A549 (cell line): ENCODE measurements at regions not wholly inside any gene's neighbourhood (a gene's known extent, or its start where the extent isn't known, plus 50 kb on each side); places are given as distances from the start of the nearest gene placed in this dataset.

Source experiments
- EP300 ChIP-seq, 2 experiments: fragments of >200 bp; sonication (Bioruptor Twin); formaldehyde crosslinking; IDR thresholded peaks; 2 replicates in 1 of 2; 3 replicates in 1 of 2; pipeline ENCODE4 v1.6.1; 2016 to 2017
- KDM5A ChIP-seq: fragments of 200-600 bp; sonication (generic); IDR thresholded peaks from 2 replicates; pipeline ENCODE4 v1.6.1; 2016; ENCODE audit warnings: antibody characterized with exemption, mild to moderate bottlenecking
- MAZ ChIP-seq: fragments of 150-350 bp; IDR thresholded peaks from 2 replicates; pipeline ENCODE4 v1.6.1; 2014; ENCODE audit warnings: antibody characterized with exemption, low read depth, low read length, borderline replicate concordance
- RAD21 ChIP-seq, 2 experiments: fragments of >200 bp in 1 of 2; sonication (Bioruptor Twin) in 1 of 2; formaldehyde crosslinking in 1 of 2; IDR thresholded peaks in 1 of 2; conservative IDR thresholded peaks in 1 of 2; 2 replicates in 1 of 2; 3 replicates in 1 of 2; pipeline ENCODE4 v1.6.1; 2012 to 2018; ENCODE audit warnings: inconsistent platforms in 1 of 2
- SREBF2 ChIP-seq: fragments of 450-650 bp; IDR thresholded peaks from 2 replicates; pipeline ENCODE4 v1.6.1; 2014; ENCODE audit warnings: mild to moderate bottlenecking, moderate library complexity
- ZC3H11A ChIP-seq: fragments of 450-650 bp; IDR thresholded peaks from 2 replicates; pipeline ENCODE4 v1.6.1; 2014; ENCODE audit warnings: antibody characterized with exemption, mild to moderate bottlenecking
- TF ChIP-seq, protein P1 (sequence below): fragments of >200 bp; sonication (Bioruptor Twin); formaldehyde crosslinking; IDR thresholded peaks from 3 replicates; pipeline ENCODE4 v1.5.1; 2016
- TF ChIP-seq, protein P2 (sequence below): fragments of 450-650 bp; IDR thresholded peaks from 2 replicates; pipeline ENCODE4 v1.6.1; 2014; ENCODE audit warnings: antibody characterized with exemption

DNA sequence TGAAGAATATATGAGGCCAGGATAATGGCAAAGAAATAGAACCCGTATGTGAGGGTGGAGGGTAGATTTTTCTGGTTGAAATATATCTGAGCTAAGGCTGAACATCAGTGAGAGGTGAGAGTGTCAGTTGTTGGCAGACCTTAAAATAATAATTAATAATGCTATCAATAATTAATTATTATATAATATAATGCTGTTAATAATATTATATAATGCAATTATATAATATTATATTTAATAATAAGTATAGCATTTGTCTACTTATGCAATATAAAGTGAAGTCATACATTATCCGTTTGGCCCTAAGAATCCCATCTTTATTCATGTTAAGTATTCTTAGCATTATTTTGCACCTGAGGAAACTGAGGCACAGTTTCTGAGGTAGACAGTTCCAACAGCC, 269.9 kb upstream of the FZD8 start:
- TF ChIP-seq, protein P1, sequence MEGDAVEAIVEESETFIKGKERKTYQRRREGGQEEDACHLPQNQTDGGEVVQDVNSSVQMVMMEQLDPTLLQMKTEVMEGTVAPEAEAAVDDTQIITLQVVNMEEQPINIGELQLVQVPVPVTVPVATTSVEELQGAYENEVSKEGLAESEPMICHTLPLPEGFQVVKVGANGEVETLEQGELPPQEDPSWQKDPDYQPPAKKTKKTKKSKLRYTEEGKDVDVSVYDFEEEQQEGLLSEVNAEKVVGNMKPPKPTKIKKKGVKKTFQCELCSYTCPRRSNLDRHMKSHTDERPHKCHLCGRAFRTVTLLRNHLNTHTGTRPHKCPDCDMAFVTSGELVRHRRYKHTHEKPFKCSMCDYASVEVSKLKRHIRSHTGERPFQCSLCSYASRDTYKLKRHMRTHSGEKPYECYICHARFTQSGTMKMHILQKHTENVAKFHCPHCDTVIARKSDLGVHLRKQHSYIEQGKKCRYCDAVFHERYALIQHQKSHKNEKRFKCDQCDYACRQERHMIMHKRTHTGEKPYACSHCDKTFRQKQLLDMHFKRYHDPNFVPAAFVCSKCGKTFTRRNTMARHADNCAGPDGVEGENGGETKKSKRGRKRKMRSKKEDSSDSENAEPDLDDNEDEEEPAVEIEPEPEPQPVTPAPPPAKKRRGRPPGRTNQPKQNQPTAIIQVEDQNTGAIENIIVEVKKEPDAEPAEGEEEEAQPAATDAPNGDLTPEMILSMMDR = no peak
- TF ChIP-seq MAZ = no peak
- TF ChIP-seq, protein P2, sequence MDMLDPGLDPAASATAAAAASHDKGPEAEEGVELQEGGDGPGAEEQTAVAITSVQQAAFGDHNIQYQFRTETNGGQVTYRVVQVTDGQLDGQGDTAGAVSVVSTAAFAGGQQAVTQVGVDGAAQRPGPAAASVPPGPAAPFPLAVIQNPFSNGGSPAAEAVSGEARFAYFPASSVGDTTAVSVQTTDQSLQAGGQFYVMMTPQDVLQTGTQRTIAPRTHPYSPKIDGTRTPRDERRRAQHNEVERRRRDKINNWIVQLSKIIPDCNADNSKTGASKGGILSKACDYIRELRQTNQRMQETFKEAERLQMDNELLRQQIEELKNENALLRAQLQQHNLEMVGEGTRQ = no peak
- no peak for TF ChIP-seq ZC3H11A
- TF ChIP-seq EP300 (IDR thresholded peaks at IDR 0.05) = no peak
- TF ChIP-seq SREBF2 = no peak
- no peak for TF ChIP-seq KDM5A
- TF ChIP-seq RAD21 (conservative IDR thresholded peaks at IDR 0.05 in 1 of 2, IDR thresholded peaks at IDR 0.05 in 1 of 2) = no peak
